Parathyroid adenoma (tissue), 2 donors: ENCODE measurements at regions not wholly inside any gene's neighbourhood (a gene's known extent, or its start where the extent isn't known, plus 50 kb on each side); places are given as distances from the start of the nearest gene placed in this dataset.

Experiments used
- H2AFZ ChIP-seq: fragments of 300-600 bp; sonication (generic); one replicate; pipeline ENCODE4 v1.7.0; 2017; ENCODE audit warnings: antibody characterized with exemption, mild to moderate bottlenecking
- H3K27ac ChIP-seq: fragments of 300-600 bp; sonication (generic); one replicate; pipeline ENCODE4 v1.7.0; 2017
- H3K27me3 ChIP-seq: fragments of 300-600 bp; sonication (generic); one replicate; pipeline ENCODE4 v1.7.0; 2017; ENCODE audit warnings: low read length; ENCODE audit not compliant: control insufficient read depth, insufficient read depth
- H3K36me3 ChIP-seq: fragments of 300-600 bp; sonication (generic); one replicate; pipeline ENCODE4 v1.7.0; 2017; ENCODE audit warnings: low read length; ENCODE audit not compliant: control insufficient read depth, insufficient read depth
- H3K4me1 ChIP-seq: fragments of 300-600 bp; sonication (generic); one replicate; pipeline ENCODE4 v1.7.0; 2017; ENCODE audit warnings: control low read depth
- H3K4me2 ChIP-seq: fragments of 300-600 bp; sonication (generic); one replicate; pipeline ENCODE4 v1.7.0; 2017; ENCODE audit warnings: low read length
- H3K4me3 ChIP-seq: fragments of 300-600 bp; sonication (generic); one replicate; pipeline ENCODE4 v1.7.0; 2017; ENCODE audit warnings: low read depth, low read length
- H3K79me2 ChIP-seq: fragments of 300-600 bp; sonication (generic); one replicate; pipeline ENCODE4 v1.7.0; 2017; ENCODE audit warnings: control low read depth
- H3K9ac ChIP-seq: fragments of 300-600 bp; sonication (generic); one replicate; pipeline ENCODE4 v1.7.0; 2017; ENCODE audit warnings: mild to moderate bottlenecking
- H3K9me3 ChIP-seq: fragments of 300-600 bp; sonication (generic); one replicate; pipeline ENCODE4 v1.7.0; 2017; ENCODE audit warnings: low read length; ENCODE audit not compliant: control insufficient read depth
- TF ChIP-seq, protein P1 (sequence below): fragments of 300-600 bp; sonication (generic); IDR thresholded peaks from one replicate; pipeline ENCODE4 v1.7.0; 2017; ENCODE audit warnings: antibody characterized with exemption, mild to moderate bottlenecking
- donor health status: primary hyperparathyroidism.

DNA sequence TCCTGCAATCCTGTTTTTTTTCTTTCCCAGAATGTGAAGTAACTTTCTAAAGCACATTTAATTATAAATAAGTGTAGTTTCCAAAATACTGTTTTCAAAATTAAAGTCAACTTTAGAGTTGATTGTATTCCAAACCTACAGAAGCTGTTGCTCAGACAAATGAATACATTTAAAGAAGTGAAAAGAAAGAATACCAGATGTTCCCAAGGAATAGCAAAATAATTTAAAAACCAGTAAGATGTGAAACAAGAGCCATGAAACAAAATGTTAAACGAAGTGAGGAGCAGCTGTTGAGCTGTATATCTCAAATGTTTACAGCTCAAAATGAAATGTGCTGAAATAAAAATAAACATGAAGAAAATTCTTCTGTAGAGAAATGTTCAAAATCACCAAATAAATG is 627.4 kb upstream of the NDST4 start:
- Histone ChIP-seq H3K4me2 (no peak overlapping the region), H3K4me1 (no peaks in the 10 kb centered on the region), H3K27me3 (no peaks in the 10 kb centered on the region), H2AFZ (no peak overlapping the region), H3K4me3 (no peak overlapping the region), H3K36me3 (no peaks in the 10 kb centered on the region), H3K79me2 (no peaks in the 10 kb centered on the region), H3K27ac (no peak overlapping the region), H3K9me3 (no peaks in the 10 kb centered on the region), H3K9ac (no peak overlapping the region)
- TF ChIP-seq, protein P1, sequence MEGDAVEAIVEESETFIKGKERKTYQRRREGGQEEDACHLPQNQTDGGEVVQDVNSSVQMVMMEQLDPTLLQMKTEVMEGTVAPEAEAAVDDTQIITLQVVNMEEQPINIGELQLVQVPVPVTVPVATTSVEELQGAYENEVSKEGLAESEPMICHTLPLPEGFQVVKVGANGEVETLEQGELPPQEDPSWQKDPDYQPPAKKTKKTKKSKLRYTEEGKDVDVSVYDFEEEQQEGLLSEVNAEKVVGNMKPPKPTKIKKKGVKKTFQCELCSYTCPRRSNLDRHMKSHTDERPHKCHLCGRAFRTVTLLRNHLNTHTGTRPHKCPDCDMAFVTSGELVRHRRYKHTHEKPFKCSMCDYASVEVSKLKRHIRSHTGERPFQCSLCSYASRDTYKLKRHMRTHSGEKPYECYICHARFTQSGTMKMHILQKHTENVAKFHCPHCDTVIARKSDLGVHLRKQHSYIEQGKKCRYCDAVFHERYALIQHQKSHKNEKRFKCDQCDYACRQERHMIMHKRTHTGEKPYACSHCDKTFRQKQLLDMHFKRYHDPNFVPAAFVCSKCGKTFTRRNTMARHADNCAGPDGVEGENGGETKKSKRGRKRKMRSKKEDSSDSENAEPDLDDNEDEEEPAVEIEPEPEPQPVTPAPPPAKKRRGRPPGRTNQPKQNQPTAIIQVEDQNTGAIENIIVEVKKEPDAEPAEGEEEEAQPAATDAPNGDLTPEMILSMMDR, result no peak

DNA sequence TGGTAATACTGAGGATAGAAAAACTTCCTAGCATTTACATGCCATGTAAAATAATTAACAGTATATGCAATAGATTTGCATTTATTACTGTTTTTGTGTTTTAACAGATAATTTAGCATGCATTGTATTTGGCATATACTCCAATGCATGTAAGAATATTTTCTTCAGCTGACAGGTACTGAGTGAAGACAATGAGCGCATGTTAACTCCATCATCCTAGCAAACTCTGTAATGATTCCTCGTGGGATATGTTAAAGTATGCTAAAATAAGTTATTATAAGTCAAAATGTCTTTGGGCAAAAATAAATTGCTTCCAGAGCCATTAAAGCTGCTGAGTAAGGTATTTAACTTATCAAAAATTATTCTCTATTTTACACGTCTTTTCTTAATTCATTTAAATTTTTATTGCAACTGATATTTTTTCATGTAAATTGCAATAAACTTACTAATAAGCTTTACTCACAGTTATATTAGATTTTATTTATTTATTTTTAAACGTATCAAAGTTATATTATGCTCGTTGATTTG is 616.4 kb upstream of the NDST4 start:
- H2AFZ ChIP-seq, result no peak overlapping the region
- H3K9ac ChIP-seq, result no peak overlapping the region
- TF ChIP-seq, protein P1, result no peak
- no peaks in the 10 kb centered on the region for H3K9me3 ChIP-seq
- H3K27ac ChIP-seq, result no peak overlapping the region
- H3K27me3 ChIP-seq, result no peaks in the 10 kb centered on the region
- H3K36me3 ChIP-seq, result no peaks in the 10 kb centered on the region
- H3K4me3 ChIP-seq, result no peak overlapping the region
- no peaks in the 10 kb centered on the region for H3K4me1 ChIP-seq
- H3K79me2 ChIP-seq, result no peaks in the 10 kb centered on the region
- no peak overlapping the region for H3K4me2 ChIP-seq

DNA sequence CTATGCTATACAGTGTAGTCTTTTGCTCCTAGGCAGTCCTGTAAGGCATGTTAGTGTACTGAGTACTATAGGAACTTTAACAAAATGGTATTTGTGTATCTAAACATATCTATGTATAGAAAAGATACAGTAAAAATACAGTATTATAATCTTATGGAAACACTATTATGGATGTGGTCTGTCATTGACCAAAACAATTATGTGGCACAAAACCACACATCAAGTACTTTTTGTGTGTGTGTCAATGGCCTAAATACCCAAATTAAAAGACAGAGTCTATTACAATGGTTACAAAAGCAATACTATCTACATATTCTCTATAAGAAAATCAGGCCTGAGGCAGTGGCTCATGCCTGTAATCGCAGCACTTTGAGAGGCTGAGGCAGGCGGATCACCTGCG is 610.2 kb upstream of the NDST4 start:
- Histone ChIP-seq H3K9me3 (no peaks in the 10 kb centered on the region), H3K36me3 (no peaks in the 10 kb centered on the region), H3K9ac (no peak overlapping the region), H3K4me2 (no peak overlapping the region), H3K79me2 (no peaks in the 10 kb centered on the region), H3K4me3 (no peak overlapping the region), H2AFZ (no peak overlapping the region), H3K4me1 (no peaks in the 10 kb centered on the region), H3K27me3 (no peaks in the 10 kb centered on the region), H3K27ac (no peak overlapping the region)
- TF ChIP-seq, protein P1, result no peak

DNA sequence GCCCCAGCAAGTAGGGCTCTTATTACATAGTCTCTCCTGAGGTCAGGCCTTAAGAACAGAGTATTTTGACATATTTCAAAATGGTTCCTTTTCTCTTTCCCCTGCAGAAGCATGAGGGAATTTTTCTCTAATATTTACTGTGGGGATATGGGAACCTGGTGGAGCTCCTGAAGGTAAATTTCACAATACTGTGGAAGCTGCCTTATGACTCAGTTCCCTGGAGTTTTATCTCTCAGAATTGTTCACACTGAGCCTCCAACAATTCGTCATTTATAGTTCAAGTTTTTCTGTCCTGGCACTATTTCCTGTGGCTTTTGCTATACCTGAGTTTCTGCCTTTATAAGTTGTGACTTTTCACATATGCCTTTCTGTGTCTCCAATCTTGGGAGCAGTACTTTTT is 607.2 kb upstream of the NDST4 start:
- Histone ChIP-seq H3K4me2 (no peak overlapping the region), H3K79me2 (no peaks in the 10 kb centered on the region), H3K27me3 (no peaks in the 10 kb centered on the region), H3K4me3 (no peak overlapping the region), H3K9ac (no peak overlapping the region), H2AFZ (no peak overlapping the region), H3K36me3 (no peaks in the 10 kb centered on the region), H3K4me1 (no peaks in the 10 kb centered on the region), H3K27ac (no peak overlapping the region), H3K9me3 (no peaks in the 10 kb centered on the region)
- TF ChIP-seq, protein P1, result no peak

DNA sequence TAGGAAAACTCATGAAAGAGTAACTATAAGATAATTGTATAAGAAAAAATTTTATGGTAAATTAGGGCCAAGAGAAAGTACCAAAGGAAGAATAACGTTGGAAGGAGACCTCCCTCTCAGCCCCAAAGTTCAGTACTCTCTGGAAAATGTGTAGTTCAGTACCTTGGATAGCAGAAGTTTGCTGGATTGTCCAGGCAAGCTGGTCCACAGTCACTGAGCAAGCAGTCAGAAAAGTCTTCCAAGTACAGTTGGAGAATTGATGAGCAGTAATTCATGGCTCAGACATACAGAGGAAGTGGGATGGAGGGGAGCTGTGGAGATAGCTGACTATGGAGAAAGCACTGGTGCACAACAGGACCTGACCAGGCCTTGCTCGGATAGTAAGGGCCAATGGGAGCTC is 598.2 kb upstream of the NDST4 start:
- H3K27ac ChIP-seq, result no peak overlapping the region
- no peak overlapping the region for H3K4me2 ChIP-seq
- no peaks in the 10 kb centered on the region for H3K27me3 ChIP-seq
- TF ChIP-seq, protein P1, result no peak
- no peak overlapping the region for H2AFZ ChIP-seq
- H3K36me3 ChIP-seq, result no peaks in the 10 kb centered on the region
- H3K4me3 ChIP-seq, result no peak overlapping the region
- no peaks in the 10 kb centered on the region for H3K79me2 ChIP-seq
- H3K9ac ChIP-seq, result no peak overlapping the region
- H3K4me1 ChIP-seq, result no peaks in the 10 kb centered on the region
- H3K9me3 ChIP-seq, result no peaks in the 10 kb centered on the region
